ENCODE measurements at regions not wholly inside any gene's neighbourhood (a gene's known extent, or its start where the extent isn't known, plus 50 kb on each side); places are given as distances from the start of the nearest gene placed in this dataset.

GRCh38 chr2:157164370-157164769 is 93.1 kb upstream of the GALNT5 start:
- DNase-seq = no peak

- DNase-seq = no peak
Measured at GRCh38 chr2:157164891-157165290, 92.6 kb upstream of the GALNT5 start.

GRCh38 chr2:157168501-157168900 is 89.0 kb upstream of the GALNT5 start:
- no peak for DNase-seq

- DNase-seq = no peak
Measured at GRCh38 chr2:157169889-157170288, 87.6 kb upstream of the GALNT5 start.

- no peak for DNase-seq
Measured at GRCh38 chr2:157170299-157170698, 87.2 kb upstream of the GALNT5 start.

GRCh38 chr2:157172239-157172638 is 85.3 kb upstream of the GALNT5 start:
- no peak for DNase-seq

GRCh38 chr2:157172866-157173578 is 84.5 kb upstream of the GALNT5 start:
- DNase-seq = no peak

- no peak for DNase-seq
Measured at GRCh38 chr2:157173740-157174184, 83.7 kb upstream of the GALNT5 start.

- DNase-seq = no peak
Measured at GRCh38 chr2:157174321-157174720, 83.2 kb upstream of the GALNT5 start.

- no peak for DNase-seq
Measured at GRCh38 chr2:157176602-157177001, 80.9 kb upstream of the GALNT5 start.

GRCh38 chr2:157178874-157179273 is 78.6 kb upstream of the GALNT5 start:
- no peak for DNase-seq

- no peak for DNase-seq
Measured at GRCh38 chr2:157179324-157180105, 78.0 kb upstream of the GALNT5 start.

GRCh38 chr2:157180359-157180758 is 77.1 kb upstream of the GALNT5 start:
- no peak for DNase-seq

GRCh38 chr2:157181234-157181633 is 76.3 kb upstream of the GALNT5 start:
- no peak for DNase-seq

- no peak for DNase-seq
Measured at GRCh38 chr2:157182204-157182709, 75.2 kb upstream of the GALNT5 start.

GRCh38 chr2:157182834-157183396 is 74.6 kb upstream of the GALNT5 start:
- no peak for DNase-seq

GRCh38 chr2:157184161-157184895 is 73.2 kb upstream of the GALNT5 start:
- DNase-seq = no peak

GRCh38 chr2:157185476-157186227 is 71.9 kb upstream of the GALNT5 start:
- no peak for DNase-seq

- no peak for DNase-seq
Measured at GRCh38 chr2:157190151-157190550, 67.4 kb upstream of the GALNT5 start.

GRCh38 chr2:157191186-157191585 is 66.3 kb upstream of the GALNT5 start:
- no peak for DNase-seq

GRCh38 chr2:157192445-157193423 is 64.8 kb upstream of the GALNT5 start:
- DNase-seq = no peak
